B cell (primary cell): ENCODE measurements at regions not wholly inside any gene's neighbourhood (a gene's known extent, or its start where the extent isn't known, plus 50 kb on each side); places are given as distances from the start of the nearest gene placed in this dataset.

Source experiments
- EZH2 ChIP-seq: IDR thresholded peaks from 2 replicates; pipeline ENCODE4 v1.6.1; 2012; ENCODE audit warnings: borderline replicate concordance, low read depth, mild to moderate bottlenecking, moderate library complexity, low read length; ENCODE audit not compliant: insufficient read depth, poor library complexity, severe bottlenecking
- TF ChIP-seq, protein P1 (sequence below): fragments of 200-600 bp; IDR thresholded peaks from one replicate; pipeline ENCODE4 v1.8.0; 2022; ENCODE audit warnings: antibody characterized with exemption, mild to moderate bottlenecking

GRCh38 chr11:82599836-82600235, 133.8 kb downstream of the FAM181B start:
- TF ChIP-seq, protein P1, sequence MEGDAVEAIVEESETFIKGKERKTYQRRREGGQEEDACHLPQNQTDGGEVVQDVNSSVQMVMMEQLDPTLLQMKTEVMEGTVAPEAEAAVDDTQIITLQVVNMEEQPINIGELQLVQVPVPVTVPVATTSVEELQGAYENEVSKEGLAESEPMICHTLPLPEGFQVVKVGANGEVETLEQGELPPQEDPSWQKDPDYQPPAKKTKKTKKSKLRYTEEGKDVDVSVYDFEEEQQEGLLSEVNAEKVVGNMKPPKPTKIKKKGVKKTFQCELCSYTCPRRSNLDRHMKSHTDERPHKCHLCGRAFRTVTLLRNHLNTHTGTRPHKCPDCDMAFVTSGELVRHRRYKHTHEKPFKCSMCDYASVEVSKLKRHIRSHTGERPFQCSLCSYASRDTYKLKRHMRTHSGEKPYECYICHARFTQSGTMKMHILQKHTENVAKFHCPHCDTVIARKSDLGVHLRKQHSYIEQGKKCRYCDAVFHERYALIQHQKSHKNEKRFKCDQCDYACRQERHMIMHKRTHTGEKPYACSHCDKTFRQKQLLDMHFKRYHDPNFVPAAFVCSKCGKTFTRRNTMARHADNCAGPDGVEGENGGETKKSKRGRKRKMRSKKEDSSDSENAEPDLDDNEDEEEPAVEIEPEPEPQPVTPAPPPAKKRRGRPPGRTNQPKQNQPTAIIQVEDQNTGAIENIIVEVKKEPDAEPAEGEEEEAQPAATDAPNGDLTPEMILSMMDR: no peak
- TF ChIP-seq EZH2: no peak
